ENCODE measurements at regions not wholly inside any gene's neighbourhood (a gene's known extent, or its start where the extent isn't known, plus 50 kb on each side); places are given as distances from the start of the nearest gene placed in this dataset.

- no peak overlapping the region for H3K27ac ChIP-seq
- H3K4me1 ChIP-seq (replicated peaks), result peaks cover 2% of the 10 kb centered on the region
- H3K36me3 ChIP-seq, result no peaks in the 10 kb centered on the region
- TF ChIP-seq CTCF (IDR thresholded peaks at IDR 0.05) (no peak), POLR2A (IDR thresholded peaks at IDR 0.05) (no peak), POLR2AphosphoS5 (IDR thresholded peaks at IDR 0.05) (no peak)
- 59% methylated on average over 2 of the region's 2 CpGs for WGBS
- DNase-seq (ENCODE audit: low spot score), result no peak
- no peaks in the 10 kb centered on the region for H3K9me3 ChIP-seq
- H3K4me3 ChIP-seq, result no peak overlapping the region
- no peaks in the 10 kb centered on the region for H3K27me3 ChIP-seq (replicated peaks; ENCODE audit: insufficient read depth)
- intact Hi-C loops (cut with DNase I), result no loop called here
Observed at GRCh38 chr13:74869846-74870245, 612.1 kb downstream of the TBC1D4 start.

GRCh38 chr13:74868049-74868448, 613.9 kb downstream of the TBC1D4 start:
- Histone ChIP-seq H3K27ac (no peak overlapping the region), H3K27me3 (replicated peaks; ENCODE audit: insufficient read depth) (no peaks in the 10 kb centered on the region), H3K36me3 (no peaks in the 10 kb centered on the region), H3K4me3 (no peak overlapping the region), H3K4me1 (replicated peaks) (peaks cover 2% of the 10 kb centered on the region), H3K9me3 (no peaks in the 10 kb centered on the region)
- intact Hi-C loops (cut with DNase I), result no loop called here
- TF ChIP-seq POLR2A (IDR thresholded peaks at IDR 0.05) (no peak), CTCF (IDR thresholded peaks at IDR 0.05) (no peak), POLR2AphosphoS5 (IDR thresholded peaks at IDR 0.05) (no peak)
- no peak for DNase-seq (ENCODE audit: low spot score)

GRCh38 chr13:74867460-74867859, 614.5 kb downstream of the TBC1D4 start:
- TF ChIP-seq POLR2A (IDR thresholded peaks at IDR 0.05), result no peak
- no peak for TF ChIP-seq CTCF (IDR thresholded peaks at IDR 0.05)
- TF ChIP-seq POLR2AphosphoS5 (IDR thresholded peaks at IDR 0.05), result no peak
- Histone ChIP-seq H3K27me3 (replicated peaks; ENCODE audit: insufficient read depth) (no peaks in the 10 kb centered on the region), H3K36me3 (no peaks in the 10 kb centered on the region), H3K4me3 (no peak overlapping the region), H3K9me3 (no peaks in the 10 kb centered on the region), H3K27ac (no peak overlapping the region), H3K4me1 (replicated peaks) (peaks cover 2% of the 10 kb centered on the region)
- no peak for DNase-seq (ENCODE audit: low spot score)
- intact Hi-C loops (cut with DNase I), result no loop called here

- H3K4me1 ChIP-seq (replicated peaks), result no peaks in the 10 kb centered on the region
- no peaks in the 10 kb centered on the region for H3K36me3 ChIP-seq
- no peaks in the 10 kb centered on the region for H3K27me3 ChIP-seq (replicated peaks; ENCODE audit: insufficient read depth)
- DNase-seq (ENCODE audit: low spot score), result no peak
- H3K27ac ChIP-seq, result no peak overlapping the region
- TF ChIP-seq POLR2AphosphoS5 (IDR thresholded peaks at IDR 0.05), result no peak
- TF ChIP-seq POLR2A (IDR thresholded peaks at IDR 0.05), result no peak
- TF ChIP-seq CTCF (IDR thresholded peaks at IDR 0.05), result no peak
- WGBS, result 9% methylated on average over 1 of the region's 1 CpG
- intact Hi-C loops (cut with DNase I), result no loop called here
- no peak overlapping the region for H3K4me3 ChIP-seq
- H3K9me3 ChIP-seq, result no peaks in the 10 kb centered on the region
Observed at GRCh38 chr13:74866101-74866500, 615.9 kb downstream of the TBC1D4 start.

GRCh38 chr13:74865656-74866055, 616.3 kb downstream of the TBC1D4 start:
- Histone ChIP-seq H3K4me1 (replicated peaks) (no peaks in the 10 kb centered on the region), H3K27ac (no peak overlapping the region), H3K4me3 (no peak overlapping the region), H3K27me3 (replicated peaks; ENCODE audit: insufficient read depth) (no peaks in the 10 kb centered on the region), H3K9me3 (no peaks in the 10 kb centered on the region), H3K36me3 (no peaks in the 10 kb centered on the region)
- TF ChIP-seq POLR2A (IDR thresholded peaks at IDR 0.05), result no peak
- no peak for TF ChIP-seq POLR2AphosphoS5 (IDR thresholded peaks at IDR 0.05)
- intact Hi-C loops (cut with DNase I), result no loop called here
- DNase-seq (ENCODE audit: low spot score), result no peak
